ENCODE measurements at regions not wholly inside any gene's neighbourhood (a gene's known extent, or its start where the extent isn't known, plus 50 kb on each side); places are given as distances from the start of the nearest gene placed in this dataset.

- H3K27me3 ChIP-seq (ENCODE audit: insufficient read depth, low read length): no peaks in the 10 kb centered on the region
- H4K20me1 ChIP-seq (ENCODE audit: insufficient read depth, low read length): no peaks in the 10 kb centered on the region
- no peak overlapping the region for H3K9ac ChIP-seq (ENCODE audit: low read length)
- no peaks in the 10 kb centered on the region for H3K9me2 ChIP-seq (ENCODE audit: low read depth, low read length)
- no peak overlapping the region for H3K4me3 ChIP-seq (ENCODE audit: low read depth, low read length, poor library complexity, severe bottlenecking)
- no peaks in the 10 kb centered on the region for H3K4me1 ChIP-seq (ENCODE audit: insufficient read depth, low read length, severe bottlenecking)
- H3K27ac ChIP-seq (ENCODE audit: low read depth, low read length, poor library complexity, severe bottlenecking): no peak overlapping the region
- no peak overlapping the region for H2AFZ ChIP-seq (ENCODE audit: low read length)
- H3K4me2 ChIP-seq (ENCODE audit: low read length): no peak overlapping the region
- no peaks in the 10 kb centered on the region for H3K79me2 ChIP-seq (ENCODE audit: insufficient read depth, low read length)
- TF ChIP-seq EZH2 (IDR thresholded peaks at IDR 0.05; ENCODE audit: borderline replicate concordance, low read length) (no peak), CTCF (IDR thresholded peaks at IDR 0.05; ENCODE audit: low read length) (no peak)
- no peaks in the 10 kb centered on the region for H3F3A ChIP-seq (ENCODE audit: insufficient read depth, low read length)
- H3K9me3 ChIP-seq (ENCODE audit: low read length): no peaks in the 10 kb centered on the region
- no peaks in the 10 kb centered on the region for H3K36me3 ChIP-seq (ENCODE audit: insufficient read depth, low read length)
These were observed 138.5 kb upstream of the AGR3 start for GRCh38 chr7:17020250-17020649.

DNA sequence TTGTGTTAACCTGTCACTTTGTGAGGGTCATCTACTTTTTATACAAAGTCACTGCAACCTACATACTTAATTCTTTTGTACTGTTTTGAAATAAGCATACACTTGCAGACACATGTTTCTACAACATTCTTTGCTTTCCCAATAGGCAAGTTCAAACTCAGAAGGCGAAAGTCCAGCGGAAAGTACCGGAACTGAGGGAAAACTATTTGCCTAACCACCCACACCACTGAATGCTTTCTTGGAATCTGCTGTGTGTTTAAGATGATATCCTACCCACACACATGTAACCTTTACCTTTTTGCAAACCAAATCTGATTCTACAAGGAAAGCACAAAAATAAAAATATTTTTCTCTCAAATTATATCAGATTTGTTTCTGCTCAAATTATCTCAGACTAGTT is 139.4 kb upstream of the AGR3 start:
- Histone ChIP-seq H3K27me3 (ENCODE audit: insufficient read depth, low read length) (no peaks in the 10 kb centered on the region), H3K36me3 (ENCODE audit: insufficient read depth, low read length) (no peaks in the 10 kb centered on the region), H4K20me1 (ENCODE audit: insufficient read depth, low read length) (no peaks in the 10 kb centered on the region), H3F3A (ENCODE audit: insufficient read depth, low read length) (no peaks in the 10 kb centered on the region), H3K4me3 (ENCODE audit: low read depth, low read length, poor library complexity, severe bottlenecking) (no peak overlapping the region), H3K4me2 (ENCODE audit: low read length) (no peak overlapping the region), H3K9ac (ENCODE audit: low read length) (no peak overlapping the region), H3K27ac (ENCODE audit: low read depth, low read length, poor library complexity, severe bottlenecking) (no peak overlapping the region), H3K79me2 (ENCODE audit: insufficient read depth, low read length) (no peaks in the 10 kb centered on the region), H3K9me2 (ENCODE audit: low read depth, low read length) (no peaks in the 10 kb centered on the region), H3K9me3 (ENCODE audit: low read length) (no peaks in the 10 kb centered on the region), H2AFZ (ENCODE audit: low read length) (no peak overlapping the region), H3K4me1 (ENCODE audit: insufficient read depth, low read length, severe bottlenecking) (no peaks in the 10 kb centered on the region)
- TF ChIP-seq CTCF (IDR thresholded peaks at IDR 0.05; ENCODE audit: low read length) (no peak), EZH2 (IDR thresholded peaks at IDR 0.05; ENCODE audit: borderline replicate concordance, low read length) (no peak)

GRCh38 chr7:17022920-17023319 is 141.1 kb upstream of the AGR3 start:
- no peaks in the 10 kb centered on the region for H3K9me2 ChIP-seq (ENCODE audit: low read depth, low read length)
- no peak overlapping the region for H3K4me3 ChIP-seq (ENCODE audit: low read depth, low read length, poor library complexity, severe bottlenecking)
- TF ChIP-seq CTCF (IDR thresholded peaks at IDR 0.05; ENCODE audit: low read length): no peak
- TF ChIP-seq EZH2 (IDR thresholded peaks at IDR 0.05; ENCODE audit: borderline replicate concordance, low read length): no peak
- no peak overlapping the region for H2AFZ ChIP-seq (ENCODE audit: low read length)
- no peaks in the 10 kb centered on the region for H3K4me1 ChIP-seq (ENCODE audit: insufficient read depth, low read length, severe bottlenecking)
- H3K9ac ChIP-seq (ENCODE audit: low read length): no peak overlapping the region
- no peak overlapping the region for H3K4me2 ChIP-seq (ENCODE audit: low read length)
- no peak overlapping the region for H3K27ac ChIP-seq (ENCODE audit: low read depth, low read length, poor library complexity, severe bottlenecking)
- no peaks in the 10 kb centered on the region for H3K36me3 ChIP-seq (ENCODE audit: insufficient read depth, low read length)
- no peaks in the 10 kb centered on the region for H3K79me2 ChIP-seq (ENCODE audit: insufficient read depth, low read length)
- H3K27me3 ChIP-seq (ENCODE audit: insufficient read depth, low read length): no peaks in the 10 kb centered on the region
- no peaks in the 10 kb centered on the region for H4K20me1 ChIP-seq (ENCODE audit: insufficient read depth, low read length)
- H3F3A ChIP-seq (ENCODE audit: insufficient read depth, low read length): no peaks in the 10 kb centered on the region
- H3K9me3 ChIP-seq (ENCODE audit: low read length): no peaks in the 10 kb centered on the region
